Epithelial cell of esophagus (primary cell): ENCODE measurements at regions not wholly inside any gene's neighbourhood (a gene's known extent, or its start where the extent isn't known, plus 50 kb on each side); places are given as distances from the start of the nearest gene placed in this dataset.

Experiments used
- DNase-seq: peaks from one replicate; pipeline ENCODE4 v3.0.0; 2010; ENCODE audit warnings: low read depth
- H3K4me3 ChIP-seq: 2 replicates; pipeline ENCODE4 v1.5.1; 2011; ENCODE audit warnings: mild to moderate bottlenecking, low read length, control low read depth
- TF ChIP-seq, protein P1 (sequence below): IDR thresholded peaks from 2 replicates; pipeline ENCODE4 v1.5.1; 2011; ENCODE audit warnings: low read depth, mild to moderate bottlenecking, low read length, control low read depth, inconsistent platforms; ENCODE audit not compliant: insufficient read depth; ENCODE audit errors: missing control alignments

DNA sequence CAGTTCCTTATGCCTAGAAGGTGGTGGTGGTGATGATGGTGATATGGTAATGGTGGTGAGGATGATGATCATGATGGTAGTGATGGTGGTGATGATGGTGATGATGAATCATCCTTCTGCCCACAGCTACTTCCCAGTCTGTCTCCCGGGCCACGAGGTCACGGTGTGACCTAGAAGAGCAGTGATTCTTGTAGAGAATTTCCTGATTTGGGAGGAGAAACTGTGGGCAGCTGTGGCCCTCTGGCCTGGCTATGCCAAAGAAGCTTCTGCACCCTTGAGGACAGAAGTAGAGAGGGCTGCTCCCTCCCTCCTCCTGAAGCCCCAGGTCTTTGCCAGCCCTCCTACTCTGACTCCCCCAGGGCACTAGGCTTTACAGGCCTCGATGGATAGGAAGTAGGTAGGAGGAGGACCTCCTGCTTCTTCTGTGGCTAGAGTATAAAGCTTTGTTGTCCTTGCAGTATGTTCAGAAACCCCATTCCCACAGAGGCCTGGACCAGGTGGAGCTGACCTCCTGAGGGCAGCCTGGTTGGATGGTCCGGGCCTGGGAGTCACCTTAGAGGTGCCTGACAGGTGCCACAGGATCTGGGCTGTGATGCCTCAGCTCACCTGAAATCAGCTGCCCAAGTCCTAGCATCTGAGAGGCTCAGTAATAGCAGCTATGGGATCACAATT is 57.9 kb upstream of the EPAS1 start:
- TF ChIP-seq, protein P1, sequence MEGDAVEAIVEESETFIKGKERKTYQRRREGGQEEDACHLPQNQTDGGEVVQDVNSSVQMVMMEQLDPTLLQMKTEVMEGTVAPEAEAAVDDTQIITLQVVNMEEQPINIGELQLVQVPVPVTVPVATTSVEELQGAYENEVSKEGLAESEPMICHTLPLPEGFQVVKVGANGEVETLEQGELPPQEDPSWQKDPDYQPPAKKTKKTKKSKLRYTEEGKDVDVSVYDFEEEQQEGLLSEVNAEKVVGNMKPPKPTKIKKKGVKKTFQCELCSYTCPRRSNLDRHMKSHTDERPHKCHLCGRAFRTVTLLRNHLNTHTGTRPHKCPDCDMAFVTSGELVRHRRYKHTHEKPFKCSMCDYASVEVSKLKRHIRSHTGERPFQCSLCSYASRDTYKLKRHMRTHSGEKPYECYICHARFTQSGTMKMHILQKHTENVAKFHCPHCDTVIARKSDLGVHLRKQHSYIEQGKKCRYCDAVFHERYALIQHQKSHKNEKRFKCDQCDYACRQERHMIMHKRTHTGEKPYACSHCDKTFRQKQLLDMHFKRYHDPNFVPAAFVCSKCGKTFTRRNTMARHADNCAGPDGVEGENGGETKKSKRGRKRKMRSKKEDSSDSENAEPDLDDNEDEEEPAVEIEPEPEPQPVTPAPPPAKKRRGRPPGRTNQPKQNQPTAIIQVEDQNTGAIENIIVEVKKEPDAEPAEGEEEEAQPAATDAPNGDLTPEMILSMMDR, result no peak
- no peak for DNase-seq
- no peak overlapping the region for H3K4me3 ChIP-seq

DNA sequence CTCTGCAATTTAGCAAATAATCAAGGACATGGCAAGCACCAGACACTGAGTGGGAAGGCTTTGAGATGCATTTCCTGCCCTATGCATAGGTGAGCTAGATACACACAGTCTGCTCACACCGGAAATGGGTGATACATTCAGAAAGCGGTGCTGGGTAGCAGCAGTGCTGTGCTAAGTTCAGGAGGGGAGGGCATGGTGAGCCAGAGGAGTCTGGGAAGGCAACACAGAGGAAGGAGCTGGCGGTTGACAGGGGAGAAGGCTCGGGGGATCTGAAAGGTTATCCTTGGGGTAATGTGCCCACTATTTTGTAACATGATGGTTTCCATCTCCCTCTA is 57.4 kb upstream of the EPAS1 start:
- no peak overlapping the region for H3K4me3 ChIP-seq
- TF ChIP-seq, protein P1, result no peak
- no peak for DNase-seq

DNA sequence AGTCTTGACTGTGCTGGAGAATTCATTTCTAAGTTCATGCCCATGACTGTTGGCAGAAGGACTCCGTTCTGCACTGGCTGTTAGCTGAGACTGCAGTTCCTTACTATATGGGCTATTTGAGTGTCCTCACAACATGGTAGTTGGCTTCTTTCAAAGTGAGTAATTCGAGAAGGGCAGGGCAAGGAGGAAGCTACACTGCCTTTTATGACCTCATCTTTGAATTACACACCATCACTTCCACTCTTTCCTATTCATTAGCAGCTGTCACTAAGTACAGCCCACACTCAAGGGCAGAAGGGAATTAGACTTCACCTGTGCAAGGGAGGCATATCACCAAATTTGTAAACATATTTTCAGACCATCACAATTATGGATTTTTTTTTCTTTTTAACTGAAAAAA is 55.9 kb upstream of the EPAS1 start:
- TF ChIP-seq, protein P1, result no peak
- H3K4me3 ChIP-seq, result no peak overlapping the region
- peak; percentile 83 for DNase-seq

DNA sequence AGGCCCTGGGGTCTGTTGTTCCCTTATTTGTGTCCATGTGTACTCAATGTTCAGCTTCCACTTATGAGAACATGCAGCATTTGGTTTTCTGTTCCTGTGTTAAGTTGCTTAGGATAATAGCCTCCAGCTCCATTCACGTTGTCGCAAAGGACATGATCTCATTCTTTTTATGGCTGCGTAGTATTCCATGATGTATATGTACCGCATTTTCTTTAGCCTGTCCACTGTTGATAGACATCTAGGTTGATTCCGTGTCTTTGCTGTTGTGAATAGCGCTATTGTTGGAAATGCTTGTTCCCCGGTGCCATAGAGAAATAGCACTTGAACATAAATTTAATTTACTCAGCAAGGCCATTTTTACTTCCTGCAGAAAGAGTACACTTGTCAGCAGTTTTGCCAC is 51.3 kb upstream of the EPAS1 start:
- TF ChIP-seq, protein P1, result no peak
- H3K4me3 ChIP-seq, result no peak overlapping the region
- DNase-seq, result no peak

DNA sequence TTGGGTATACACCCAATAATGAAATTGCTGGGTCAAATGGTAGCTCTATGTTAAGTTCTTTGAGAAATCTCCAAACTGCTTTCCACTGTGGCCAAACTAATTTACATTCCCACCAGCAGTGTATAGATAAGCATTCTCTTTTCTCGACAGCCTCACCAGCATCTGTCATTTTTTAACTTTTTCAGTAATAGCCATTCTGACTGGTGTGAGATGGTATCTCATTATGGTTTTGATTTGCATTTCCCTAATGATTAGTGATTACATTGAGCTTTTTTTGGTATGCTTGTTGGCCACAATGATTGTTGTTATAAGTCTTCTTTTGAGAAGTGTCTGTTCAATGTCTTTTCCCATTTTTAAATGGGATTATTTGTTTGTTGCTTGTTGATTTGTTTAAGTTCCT is 50.4 kb upstream of the EPAS1 start:
- DNase-seq, result no peak
- no peak overlapping the region for H3K4me3 ChIP-seq

More for the DNA sequence above, 50.4 kb upstream of the EPAS1 start:
- TF ChIP-seq, protein P1, result no peak
